Smooth muscle cell (in vitro differentiated cells): ENCODE measurements at regions not wholly inside any gene's neighbourhood (a gene's known extent, or its start where the extent isn't known, plus 50 kb on each side); places are given as distances from the start of the nearest gene placed in this dataset.

ENCODE experiments used
- DNase-seq: peaks from one replicate; lab custom pipeline; 2025; ENCODE audit not compliant: unreplicated experiment; lab: John Stamatoyannopoulos, UW
- H2AFZ ChIP-seq: fragments of 200-600 bp; sonication (generic); 2 replicates; pipeline ENCODE4 v1.6.0; 2016; ENCODE audit warnings: antibody characterized with exemption, low read depth, mild to moderate bottlenecking
- H3F3A ChIP-seq: fragments of 200-600 bp; sonication (generic); 2 replicates; pipeline ENCODE4 v1.6.0; 2017; ENCODE audit warnings: antibody characterized with exemption, low read depth
- H3K27ac ChIP-seq: fragments of 200-600 bp; sonication (generic); 2 replicates; pipeline ENCODE4 v1.5.1; 2016; ENCODE audit warnings: low read depth, mild to moderate bottlenecking
- H3K27me3 ChIP-seq: fragments of 200-600 bp; sonication (generic); 2 replicates; pipeline ENCODE4 v1.6.1; 2016; ENCODE audit warnings: low read depth, mild to moderate bottlenecking
- H3K36me3 ChIP-seq: fragments of 200-600 bp; sonication (generic); 2 replicates; pipeline ENCODE4 v1.5.1; 2016; ENCODE audit warnings: low read depth
- H3K4me1 ChIP-seq: fragments of 200-600 bp; sonication (generic); 2 replicates; pipeline ENCODE4 v1.5.1; 2016; ENCODE audit warnings: low read depth
- H3K4me2 ChIP-seq: fragments of 200-600 bp; sonication (generic); 2 replicates; pipeline ENCODE4 v1.6.0; 2016; ENCODE audit warnings: mild to moderate bottlenecking
- H3K4me3 ChIP-seq: fragments of 200-600 bp; sonication (generic); 2 replicates; pipeline ENCODE4 v1.5.1; 2016; ENCODE audit warnings: mild to moderate bottlenecking
- H3K79me2 ChIP-seq: fragments of 200-600 bp; sonication (generic); 2 replicates; pipeline ENCODE4 v1.6.0; 2016; ENCODE audit warnings: low read depth, mild to moderate bottlenecking
- H3K9ac ChIP-seq: fragments of 200-600 bp; sonication (generic); 2 replicates; pipeline ENCODE4 v1.6.0; 2016; ENCODE audit warnings: low read depth
- H3K9me3 ChIP-seq: fragments of 200-600 bp; sonication (generic); replicated peaks from 2 replicates; pipeline ENCODE4 v1.5.1; 2016; ENCODE audit warnings: low read depth
- H4K20me1 ChIP-seq: fragments of 200-600 bp; sonication (generic); 2 replicates; pipeline ENCODE4 v1.6.0; 2016; ENCODE audit warnings: low read depth
- WGBS: methylation state at CpG from one replicate; pipeline ENCODE4 v1.1.7; 2016; ENCODE audit warnings: low lambda C conversion rate; 5-methylcytosine and 5-hydroxymethylcytosine counted together
- TF ChIP-seq, protein P1 (sequence below): fragments of 200-600 bp; sonication (generic); IDR thresholded peaks from 2 replicates; pipeline ENCODE4 v1.5.1; 2017; ENCODE audit warnings: borderline replicate concordance, mild to moderate bottlenecking, antibody characterized with exemption; ENCODE audit not compliant: insufficient read depth, poor library complexity, severe bottlenecking

DNA sequence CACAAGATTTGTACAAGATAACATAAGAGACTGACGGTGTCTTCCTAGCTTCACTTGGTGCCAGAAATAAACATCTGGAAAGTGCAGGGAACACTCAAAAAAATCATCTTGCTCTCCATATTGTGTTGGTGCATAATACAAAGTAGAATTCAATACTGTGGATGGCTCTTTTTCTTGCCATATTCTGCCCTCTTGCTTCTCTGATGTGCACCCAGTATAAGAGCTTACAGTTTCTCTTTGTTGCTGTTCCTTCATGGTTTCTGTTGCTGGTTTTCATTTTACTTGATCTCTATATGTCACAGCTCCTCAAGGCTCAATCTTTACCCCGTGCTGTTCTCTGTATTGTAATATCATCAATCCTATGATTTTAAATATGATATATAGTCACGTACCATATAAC is 528.5 kb upstream of the ZP4 start:
- Histone ChIP-seq H3K79me2 (no peaks in the 10 kb centered on the region), H3K4me3 (no peak overlapping the region), H4K20me1 (no peaks in the 10 kb centered on the region), H2AFZ (no peak overlapping the region), H3K36me3 (no peaks in the 10 kb centered on the region), H3K4me1 (no peaks in the 10 kb centered on the region), H3K9ac (no peak overlapping the region), H3K9me3 (no peaks in the 10 kb centered on the region), H3K27me3 (no peaks in the 10 kb centered on the region), H3K27ac (no peak overlapping the region), H3K4me2 (no peak overlapping the region), H3F3A (no peaks in the 10 kb centered on the region)
- no peak for DNase-seq
- TF ChIP-seq, protein P1, sequence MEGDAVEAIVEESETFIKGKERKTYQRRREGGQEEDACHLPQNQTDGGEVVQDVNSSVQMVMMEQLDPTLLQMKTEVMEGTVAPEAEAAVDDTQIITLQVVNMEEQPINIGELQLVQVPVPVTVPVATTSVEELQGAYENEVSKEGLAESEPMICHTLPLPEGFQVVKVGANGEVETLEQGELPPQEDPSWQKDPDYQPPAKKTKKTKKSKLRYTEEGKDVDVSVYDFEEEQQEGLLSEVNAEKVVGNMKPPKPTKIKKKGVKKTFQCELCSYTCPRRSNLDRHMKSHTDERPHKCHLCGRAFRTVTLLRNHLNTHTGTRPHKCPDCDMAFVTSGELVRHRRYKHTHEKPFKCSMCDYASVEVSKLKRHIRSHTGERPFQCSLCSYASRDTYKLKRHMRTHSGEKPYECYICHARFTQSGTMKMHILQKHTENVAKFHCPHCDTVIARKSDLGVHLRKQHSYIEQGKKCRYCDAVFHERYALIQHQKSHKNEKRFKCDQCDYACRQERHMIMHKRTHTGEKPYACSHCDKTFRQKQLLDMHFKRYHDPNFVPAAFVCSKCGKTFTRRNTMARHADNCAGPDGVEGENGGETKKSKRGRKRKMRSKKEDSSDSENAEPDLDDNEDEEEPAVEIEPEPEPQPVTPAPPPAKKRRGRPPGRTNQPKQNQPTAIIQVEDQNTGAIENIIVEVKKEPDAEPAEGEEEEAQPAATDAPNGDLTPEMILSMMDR, result no peak
- 79% methylated on average over 3 of the region's 3 CpGs for WGBS

DNA sequence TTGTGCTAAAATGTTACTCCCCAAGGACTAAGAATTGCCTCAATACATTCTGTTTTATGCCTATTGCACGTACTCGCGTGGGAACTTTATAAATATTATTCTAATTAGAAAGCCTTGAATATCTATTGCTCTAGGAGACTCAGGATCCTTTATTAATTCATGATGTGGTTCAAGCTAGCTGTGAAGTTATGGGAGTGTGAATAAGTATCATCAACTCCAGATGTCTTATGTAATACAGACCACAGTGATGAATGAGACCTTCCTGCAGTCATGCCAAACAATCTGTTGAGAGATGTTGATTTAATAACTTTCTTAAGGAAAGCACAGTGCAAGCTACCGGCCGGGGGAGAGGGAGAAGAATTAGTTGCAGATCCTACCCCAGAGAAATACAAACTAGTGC is 519.2 kb upstream of the ZP4 start:
- no peaks in the 10 kb centered on the region for H3F3A ChIP-seq
- no peaks in the 10 kb centered on the region for H4K20me1 ChIP-seq
- no peaks in the 10 kb centered on the region for H3K9me3 ChIP-seq
- no peaks in the 10 kb centered on the region for H3K27me3 ChIP-seq
- H3K4me1 ChIP-seq, result no peaks in the 10 kb centered on the region
- H3K9ac ChIP-seq, result no peak overlapping the region
- H3K4me2 ChIP-seq, result no peak overlapping the region
- WGBS, result 89% methylated on average over 5 of the region's 5 CpGs
- no peaks in the 10 kb centered on the region for H3K36me3 ChIP-seq
- TF ChIP-seq, protein P1, result no peak
- H3K4me3 ChIP-seq, result no peak overlapping the region
- no peak overlapping the region for H2AFZ ChIP-seq
- no peaks in the 10 kb centered on the region for H3K79me2 ChIP-seq
- no peak for DNase-seq
- peak overlapping the region; percentile 90 for H3K27ac ChIP-seq

DNA sequence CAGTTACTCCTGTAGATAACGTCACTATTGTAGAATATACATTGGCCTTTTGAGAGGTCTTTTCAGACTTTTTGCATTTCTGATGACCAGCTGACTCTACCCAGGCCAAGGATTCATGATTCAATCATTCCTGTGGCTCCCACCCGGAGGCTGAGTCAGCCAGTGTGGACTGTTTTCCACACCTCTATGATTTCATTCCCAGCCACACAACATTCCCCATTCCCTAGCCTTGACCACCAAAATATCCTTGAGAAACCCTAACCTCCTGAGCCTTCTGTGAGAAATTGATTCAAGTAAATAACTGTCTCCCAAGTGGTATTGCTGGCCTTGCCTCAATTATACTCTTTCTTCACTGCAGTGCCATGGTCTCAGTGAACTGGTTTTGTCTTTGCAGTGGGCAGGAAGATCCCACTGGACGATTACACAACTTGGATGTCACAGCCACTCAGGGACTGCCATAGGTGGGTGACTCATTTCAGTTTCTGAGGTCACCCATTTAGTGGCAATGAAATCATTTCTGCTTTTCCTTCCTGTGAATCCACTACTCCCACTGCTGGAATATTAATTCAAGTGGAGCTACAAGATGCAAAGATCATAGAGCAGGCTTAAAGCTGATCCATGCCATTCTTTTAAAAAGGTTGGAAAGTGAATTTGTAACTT is 518.6 kb upstream of the ZP4 start:
- WGBS, result 30% methylated on average over 3 of the region's 3 CpGs
- no peaks in the 10 kb centered on the region for H3K79me2 ChIP-seq
- no peak overlapping the region for H3K4me2 ChIP-seq
- no peaks in the 10 kb centered on the region for H3K9me3 ChIP-seq
- H2AFZ ChIP-seq, result no peak overlapping the region
- H3K36me3 ChIP-seq, result no peaks in the 10 kb centered on the region
- no peaks in the 10 kb centered on the region for H4K20me1 ChIP-seq
- H3K4me1 ChIP-seq, result no peaks in the 10 kb centered on the region
- peak overlapping the region; percentile 90 for H3K27ac ChIP-seq
- no peaks in the 10 kb centered on the region for H3K27me3 ChIP-seq
- DNase-seq, result no peak
- no peaks in the 10 kb centered on the region for H3F3A ChIP-seq
- H3K9ac ChIP-seq, result peak overlapping the region; percentile 64
- TF ChIP-seq, protein P1, result no peak
- H3K4me3 ChIP-seq, result no peak overlapping the region

DNA sequence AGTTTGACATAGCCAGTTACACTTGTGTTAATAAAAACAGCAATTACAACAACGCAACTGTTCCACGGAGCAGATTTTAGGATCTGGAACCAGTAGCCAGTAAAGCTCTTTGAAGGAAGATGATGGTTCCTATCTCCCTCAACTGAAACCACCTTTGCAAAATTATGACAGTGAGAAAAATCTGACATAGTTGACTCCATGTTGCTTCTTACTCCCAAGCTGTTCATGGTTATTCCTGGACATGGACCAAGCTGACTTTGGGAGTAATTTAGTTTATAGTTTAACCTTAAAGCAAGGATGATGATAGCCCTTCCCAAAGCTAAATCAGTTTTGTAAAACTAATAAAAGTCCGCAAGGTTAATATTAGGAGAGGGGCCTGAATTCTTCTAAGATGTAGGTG is 518.0 kb upstream of the ZP4 start:
- WGBS, result 93% methylated on average over 3 of the region's 3 CpGs
- peak overlapping the region; percentile 90 for H3K27ac ChIP-seq

More for the DNA sequence above, 518.0 kb upstream of the ZP4 start:
- H3K36me3 ChIP-seq, result no peaks in the 10 kb centered on the region
- H3F3A ChIP-seq, result no peaks in the 10 kb centered on the region
- H3K4me3 ChIP-seq, result no peak overlapping the region
- TF ChIP-seq, protein P1, result no peak
- DNase-seq, result no peak
- no peaks in the 10 kb centered on the region for H3K27me3 ChIP-seq
- no peak overlapping the region for H2AFZ ChIP-seq
- no peak overlapping the region for H3K4me2 ChIP-seq
- peak overlapping the region; percentile 45 for H3K9ac ChIP-seq
- no peaks in the 10 kb centered on the region for H3K4me1 ChIP-seq
- no peaks in the 10 kb centered on the region for H3K79me2 ChIP-seq
- no peaks in the 10 kb centered on the region for H4K20me1 ChIP-seq
- no peaks in the 10 kb centered on the region for H3K9me3 ChIP-seq
